ENCODE measurements at regions not wholly inside any gene's neighbourhood (a gene's known extent, or its start where the extent isn't known, plus 50 kb on each side); places are given as distances from the start of the nearest gene placed in this dataset.

DNA sequence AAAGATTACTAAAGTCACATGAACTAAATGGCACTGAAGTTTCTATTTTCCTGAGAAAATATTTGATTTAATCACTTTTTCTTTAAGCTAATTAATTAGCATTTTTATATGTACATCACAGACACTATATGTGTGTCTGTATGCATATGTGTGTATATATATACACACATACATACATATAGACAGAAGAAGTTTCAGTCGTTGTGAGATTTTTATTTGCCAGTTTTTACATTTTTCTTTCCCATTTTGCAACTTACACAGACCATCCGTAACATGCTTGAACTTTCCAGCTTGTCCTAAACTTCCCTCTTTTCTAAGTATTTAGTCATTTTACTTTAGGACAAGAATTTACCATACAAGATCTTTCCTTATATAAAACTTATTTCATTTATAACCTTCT lies 299.1 kb downstream of the IPO8 start:
- no peak for DNase-seq (ENCODE audit: extremely low read depth, low read depth)
- TF ChIP-seq, protein P1, sequence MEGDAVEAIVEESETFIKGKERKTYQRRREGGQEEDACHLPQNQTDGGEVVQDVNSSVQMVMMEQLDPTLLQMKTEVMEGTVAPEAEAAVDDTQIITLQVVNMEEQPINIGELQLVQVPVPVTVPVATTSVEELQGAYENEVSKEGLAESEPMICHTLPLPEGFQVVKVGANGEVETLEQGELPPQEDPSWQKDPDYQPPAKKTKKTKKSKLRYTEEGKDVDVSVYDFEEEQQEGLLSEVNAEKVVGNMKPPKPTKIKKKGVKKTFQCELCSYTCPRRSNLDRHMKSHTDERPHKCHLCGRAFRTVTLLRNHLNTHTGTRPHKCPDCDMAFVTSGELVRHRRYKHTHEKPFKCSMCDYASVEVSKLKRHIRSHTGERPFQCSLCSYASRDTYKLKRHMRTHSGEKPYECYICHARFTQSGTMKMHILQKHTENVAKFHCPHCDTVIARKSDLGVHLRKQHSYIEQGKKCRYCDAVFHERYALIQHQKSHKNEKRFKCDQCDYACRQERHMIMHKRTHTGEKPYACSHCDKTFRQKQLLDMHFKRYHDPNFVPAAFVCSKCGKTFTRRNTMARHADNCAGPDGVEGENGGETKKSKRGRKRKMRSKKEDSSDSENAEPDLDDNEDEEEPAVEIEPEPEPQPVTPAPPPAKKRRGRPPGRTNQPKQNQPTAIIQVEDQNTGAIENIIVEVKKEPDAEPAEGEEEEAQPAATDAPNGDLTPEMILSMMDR (IDR thresholded peaks at IDR 0.05; ENCODE audit: low read depth, low read length) = no peak

DNA sequence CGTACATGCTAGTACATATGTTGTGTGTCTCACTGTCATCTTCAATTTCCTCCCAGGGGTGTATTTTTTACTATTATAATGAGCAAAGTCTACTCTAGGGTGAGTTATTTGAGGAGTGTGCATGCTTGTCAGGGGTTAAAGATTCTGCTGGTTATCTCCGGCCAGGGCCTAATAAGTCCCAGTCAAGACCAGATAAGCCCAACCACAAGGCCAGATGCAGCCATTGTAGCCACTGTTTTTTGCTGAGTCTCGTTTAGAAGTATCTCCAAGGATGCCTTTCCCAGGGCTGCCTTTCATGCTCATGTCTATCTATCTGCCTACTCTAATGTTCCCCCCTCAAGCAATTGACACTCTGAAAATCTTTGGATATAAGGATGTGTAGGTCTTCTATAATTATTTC lies 300.5 kb downstream of the IPO8 start:
- TF ChIP-seq, protein P1 (IDR thresholded peaks at IDR 0.05; ENCODE audit: low read depth, low read length) = no peak
- no peak for DNase-seq (ENCODE audit: extremely low read depth, low read depth)

DNA sequence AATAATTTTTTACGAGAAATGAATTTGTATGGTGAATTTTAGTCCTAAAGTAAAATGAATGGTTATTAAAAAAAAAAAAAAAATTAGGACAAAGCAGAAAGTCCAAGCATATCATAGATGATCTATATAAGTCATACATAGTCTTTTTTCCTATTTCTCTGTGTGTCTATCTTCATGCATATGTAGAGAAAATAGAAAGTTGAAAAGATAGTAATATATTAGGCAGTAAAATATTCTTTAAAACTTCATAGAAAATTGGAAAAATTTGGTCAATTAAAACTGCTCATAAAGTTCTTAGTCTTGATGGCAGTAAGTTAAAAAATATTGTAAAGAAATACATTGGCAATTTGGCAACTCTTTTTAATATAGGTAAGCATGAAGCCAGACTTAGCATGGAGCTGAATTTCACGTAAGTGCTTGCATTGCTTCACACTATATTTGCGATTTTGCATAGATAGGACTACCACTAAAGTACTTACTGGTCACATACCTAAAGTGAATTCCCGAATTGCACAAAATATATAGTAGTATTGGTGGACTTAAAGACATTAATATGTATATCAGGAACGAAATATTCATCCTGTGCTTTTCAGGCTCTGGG lies 303.8 kb downstream of the IPO8 start:
- no peak for DNase-seq (ENCODE audit: extremely low read depth, low read depth)
- TF ChIP-seq, protein P1 (IDR thresholded peaks at IDR 0.05; ENCODE audit: low read depth, low read length) = no peak

DNA sequence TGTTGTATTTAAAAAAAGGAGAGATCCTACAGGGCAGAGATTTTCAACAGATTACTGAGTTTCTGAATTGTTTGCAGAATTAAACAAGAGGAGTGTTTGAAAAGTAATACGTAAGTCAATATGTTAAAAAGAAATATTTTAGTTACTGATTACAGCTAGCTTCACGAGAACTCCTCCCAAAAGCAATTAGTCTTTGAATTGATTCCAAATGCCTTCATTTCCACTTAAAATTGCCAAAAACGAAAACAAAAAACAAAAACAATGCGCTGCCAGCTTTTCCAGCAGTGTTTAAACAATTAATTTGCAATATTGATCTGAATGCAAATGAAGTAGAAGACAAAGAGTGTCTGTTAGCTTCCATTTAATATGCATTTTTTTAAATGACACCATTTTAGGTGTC lies 310.0 kb downstream of the IPO8 start:
- TF ChIP-seq, protein P1 (IDR thresholded peaks at IDR 0.05; ENCODE audit: low read depth, low read length) = no peak
- DNase-seq (ENCODE audit: extremely low read depth, low read depth) = no peak

DNA sequence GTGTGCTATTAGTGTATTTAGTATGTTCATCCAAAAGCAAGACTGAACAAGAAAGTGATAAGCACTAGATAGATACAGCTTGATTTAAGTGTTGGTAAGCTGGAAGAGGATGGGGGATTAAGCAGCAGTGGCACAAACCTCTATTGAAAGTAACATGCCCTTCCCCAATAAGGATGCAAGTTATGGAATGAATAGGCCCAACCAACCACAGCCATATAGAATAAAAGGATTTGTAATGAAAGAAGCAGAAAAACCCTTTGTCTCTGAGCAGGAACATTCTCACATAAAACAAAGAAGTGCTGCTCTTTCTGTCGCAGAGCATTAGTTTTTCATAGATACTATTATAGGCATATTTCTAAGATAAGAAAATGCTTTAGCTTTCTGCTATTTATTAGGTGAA lies 310.7 kb downstream of the IPO8 start:
- TF ChIP-seq, protein P1 (IDR thresholded peaks at IDR 0.05; ENCODE audit: low read depth, low read length) = no peak
- no peak for DNase-seq (ENCODE audit: extremely low read depth, low read depth)

DNA sequence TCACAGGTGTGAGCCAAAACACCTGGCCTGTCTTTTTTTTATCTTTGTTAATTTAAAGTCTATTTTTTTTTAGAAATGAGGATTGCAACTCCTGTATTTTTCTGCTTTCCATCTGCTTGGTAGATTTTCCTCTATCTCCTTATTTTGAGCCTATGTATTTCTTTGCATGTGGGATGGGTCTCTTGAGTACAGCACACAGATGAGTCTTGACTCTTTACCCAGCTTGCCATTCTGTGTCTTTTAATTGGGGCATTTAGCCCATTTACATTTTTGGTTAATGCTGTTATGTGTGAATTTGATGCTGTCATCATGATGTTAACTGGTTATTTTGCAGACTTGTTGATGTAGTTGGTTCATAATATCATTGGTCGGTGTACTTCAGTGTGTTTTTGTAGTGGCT lies 317.4 kb downstream of the IPO8 start:
- TF ChIP-seq, protein P1 (IDR thresholded peaks at IDR 0.05; ENCODE audit: low read depth, low read length) = no peak
- no peak for DNase-seq (ENCODE audit: extremely low read depth, low read depth)

DNA sequence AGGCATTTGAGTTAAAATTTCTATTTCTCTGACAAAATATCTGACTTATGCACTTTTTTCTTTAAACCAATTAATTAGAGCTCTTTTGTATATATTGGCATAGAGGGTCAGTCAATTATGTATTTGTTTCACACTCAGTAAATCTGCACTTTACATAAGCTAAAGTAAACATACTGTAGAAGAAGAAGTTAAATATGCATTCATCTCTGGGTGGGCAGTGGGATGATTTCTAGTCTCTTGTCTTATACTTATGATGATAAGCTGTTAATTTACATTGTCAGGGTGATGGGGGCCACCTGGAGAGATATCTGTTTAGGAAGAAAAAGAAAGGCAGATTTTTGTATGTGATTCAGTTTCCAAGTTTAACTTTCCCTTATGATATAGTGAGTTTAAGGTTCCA lies 330.8 kb downstream of the IPO8 start:
- no peak for DNase-seq (ENCODE audit: extremely low read depth, low read depth)
- TF ChIP-seq, protein P1 (IDR thresholded peaks at IDR 0.05; ENCODE audit: low read depth, low read length) = no peak

Measured in AG09319 (cell line).